Peyer's patch (tissue), 4 donors: ENCODE measurements at regions not wholly inside any gene's neighbourhood (a gene's known extent, or its start where the extent isn't known, plus 50 kb on each side); places are given as distances from the start of the nearest gene placed in this dataset.
"Not testable (repeated sequence)": the region's sequence is repeated elsewhere in the genome, so short reads cannot be mapped to it uniquely, and the experiment has no call there.

Source experiments
- DNase-seq, 3 donors: peaks; one replicate each; pipeline ENCODE4 v3.0.0-alpha.2; 2017 to 2019
- H3K27ac ChIP-seq, 4 donors: fragments of 200-600 bp; sonication (generic); one replicate each; pipeline ENCODE4 v1.5.1; 2016 to 2019
- H3K27me3 ChIP-seq, 2 donors: fragments of 200-600 bp; sonication (generic); one replicate each; pipeline ENCODE4 v1.5.1; 2019
- H3K36me3 ChIP-seq, 3 donors: fragments of 200-600 bp; sonication (generic); one replicate each; pipeline ENCODE4 v1.5.1; 2016 to 2019
- H3K4me1 ChIP-seq, 4 donors: fragments of 200-600 bp; sonication (generic); one replicate each; pipeline ENCODE4 v1.5.1; 2016 to 2019
- H3K4me3 ChIP-seq, 4 donors: fragments of 200-600 bp; sonication (generic); 1 replicate in 3 of 4; 2 replicates in 1 of 4; pipeline ENCODE4 v1.5.1; 2016 to 2019; ENCODE audit warnings: mild to moderate bottlenecking in 1 of 4
- H3K9me3 ChIP-seq, 4 donors: fragments of 200-600 bp; sonication (generic); one replicate each; pipeline ENCODE4 v1.5.1; 2016 to 2019; ENCODE audit warnings: mild to moderate bottlenecking in 1 of 4
- CTCF ChIP-seq, 6 experiments: fragments of 450-650 bp in 4 of 6; fragments of 200-600 bp in 2 of 6; sonication (generic) in 1 of 6; IDR thresholded peaks; one replicate each; pipeline ENCODE4 v1.5.1; 2017 to 2019; ENCODE audit warnings: antibody characterized with exemption in 6 of 6, mild to moderate bottlenecking in 3 of 6, moderate library complexity in 1 of 6
- POLR2A ChIP-seq, 2 donors: fragments of 450-650 bp; IDR thresholded peaks; one replicate each; pipeline ENCODE4 v1.5.1; 2017; ENCODE audit warnings: antibody characterized with exemption in 2 of 2, mild to moderate bottlenecking in 2 of 2, moderate library complexity in 2 of 2

GRCh38 chr2:194294156-194294555 is 1362.9 kb upstream of the SLC39A10 start:
- no peak overlapping the region for H3K27ac ChIP-seq
- no peak for TF ChIP-seq CTCF (IDR thresholded peaks at IDR 0.05)
- no peak for TF ChIP-seq POLR2A (IDR thresholded peaks at IDR 0.05)
- no peak for DNase-seq
- H3K9me3 ChIP-seq = no peaks in the 10 kb centered on the region
- H3K36me3 ChIP-seq = no peaks in the 10 kb centered on the region
- no peaks in the 10 kb centered on the region for H3K27me3 ChIP-seq
- no peaks in the 10 kb centered on the region for H3K4me1 ChIP-seq
- H3K4me3 ChIP-seq = no peak overlapping the region

GRCh38 chr2:194291104-194291503 is 1365.9 kb upstream of the SLC39A10 start:
- Histone ChIP-seq H3K9me3 (no peaks in the 10 kb centered on the region), H3K4me3 (no peak overlapping the region), H3K36me3 (no peaks in the 10 kb centered on the region), H3K27me3 (no peaks in the 10 kb centered on the region), H3K27ac (no peak overlapping the region), H3K4me1 (no peaks in the 10 kb centered on the region)
- DNase-seq = no peak
- TF ChIP-seq POLR2A (IDR thresholded peaks at IDR 0.05) (no peak), CTCF (IDR thresholded peaks at IDR 0.05) (no peak)

GRCh38 chr2:194289712-194290346 is 1367.2 kb upstream of the SLC39A10 start:
- Histone ChIP-seq H3K36me3 (no peaks in the 10 kb centered on the region), H3K9me3 (no peaks in the 10 kb centered on the region), H3K4me1 (no peaks in the 10 kb centered on the region), H3K27ac (no peak overlapping the region), H3K27me3 (no peaks in the 10 kb centered on the region), H3K4me3 (no peak overlapping the region)
- TF ChIP-seq POLR2A (IDR thresholded peaks at IDR 0.05) (no peak), CTCF (IDR thresholded peaks at IDR 0.05) (no peak)
- no peak for DNase-seq

- DNase-seq = peak in 1 of 3 donors; percentile 67
- not testable (repeated sequence) for H3K27me3 ChIP-seq, H3K4me1 ChIP-seq
Observed at GRCh38 chr2:194276667-194277066, 1380.4 kb upstream of the SLC39A10 start.

DNA sequence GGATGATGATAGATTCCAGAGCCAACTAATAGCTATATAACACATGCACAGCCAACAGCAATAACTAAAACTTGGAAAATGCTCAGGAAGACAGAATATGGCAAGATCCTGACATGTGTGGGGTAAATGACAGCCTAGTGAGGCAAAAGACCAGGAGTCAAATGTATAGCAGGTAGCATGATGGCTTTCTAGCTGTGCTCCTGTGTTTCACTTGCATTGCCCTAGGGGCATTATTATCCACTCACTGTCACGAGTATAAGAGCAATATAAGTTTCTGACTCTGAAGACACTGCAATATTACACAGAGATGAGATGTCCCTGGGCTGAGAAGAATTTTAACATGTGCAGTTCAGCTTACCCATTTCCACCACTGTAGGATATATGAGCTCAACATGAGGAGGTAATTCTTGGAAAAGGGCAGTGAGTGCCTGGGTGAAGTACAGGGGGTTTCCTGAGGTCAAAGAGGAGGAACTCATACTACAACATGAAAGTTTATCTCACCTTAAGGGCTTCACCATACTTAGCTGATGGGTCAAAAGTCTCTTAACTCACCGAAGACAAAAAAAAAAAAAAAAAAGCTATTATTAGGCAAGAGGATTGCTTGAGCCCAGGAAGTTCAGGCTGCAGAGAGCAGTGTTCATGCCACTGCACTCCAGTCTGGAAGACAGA is 1385.6 kb upstream of the SLC39A10 start:
- H3K4me3 ChIP-seq = no peak overlapping the region
- H3K4me1 ChIP-seq = no peaks in the 10 kb centered on the region
- no peak overlapping the region for H3K27ac ChIP-seq
- H3K36me3 ChIP-seq = no peaks in the 10 kb centered on the region
- H3K9me3 ChIP-seq = no peaks in the 10 kb centered on the region
- TF ChIP-seq CTCF (IDR thresholded peaks at IDR 0.05) (no peak), POLR2A (IDR thresholded peaks at IDR 0.05) (no peak)
- H3K27me3 ChIP-seq = no peaks in the 10 kb centered on the region
- no peak for DNase-seq

More at GRCh38 chr2:194276667-194277066, 1380.4 kb upstream of the SLC39A10 start:
- H3K27ac ChIP-seq, H3K36me3 ChIP-seq, H3K4me3 ChIP-seq, H3K9me3 ChIP-seq: not testable (repeated sequence)

DNA sequence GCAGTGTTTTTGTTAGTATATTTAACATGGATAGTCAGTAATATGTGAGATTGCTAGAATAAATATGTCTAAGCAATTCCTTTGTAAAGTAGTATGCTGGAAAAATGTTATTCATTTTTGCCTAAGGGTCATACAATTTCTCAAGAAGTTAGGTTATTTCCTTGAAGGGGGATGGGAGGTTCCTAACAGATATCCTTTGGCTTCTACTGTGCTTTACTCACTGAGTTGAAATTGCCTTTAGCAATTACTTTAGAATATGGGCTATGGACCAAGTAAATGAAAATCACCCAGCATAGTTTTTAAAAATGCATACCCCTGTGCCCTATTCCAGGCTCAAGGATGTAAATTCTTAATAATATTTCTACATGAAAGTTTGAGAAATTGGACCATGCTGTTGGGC is 1386.4 kb upstream of the SLC39A10 start:
- Histone ChIP-seq H3K27ac (no peak overlapping the region), H3K4me1 (no peaks in the 10 kb centered on the region), H3K9me3 (no peaks in the 10 kb centered on the region), H3K36me3 (no peaks in the 10 kb centered on the region), H3K27me3 (no peaks in the 10 kb centered on the region), H3K4me3 (no peak overlapping the region)
- no peak for TF ChIP-seq CTCF (IDR thresholded peaks at IDR 0.05)
- TF ChIP-seq POLR2A (IDR thresholded peaks at IDR 0.05) = no peak
- DNase-seq = no peak
